GM23338 (cell line): ENCODE measurements at regions not wholly inside any gene's neighbourhood (a gene's known extent, or its start where the extent isn't known, plus 50 kb on each side); places are given as distances from the start of the nearest gene placed in this dataset.

Experiments
- ATAC-seq: fragments of 200-7000 bp; cut with Tn5 transposase; 3 replicates; pipeline ENCODE4 v1.9.1; 2020
- DNase-seq: peaks from one replicate; pipeline ENCODE4 v3.0.0-alpha.2; 2015; ENCODE audit warnings: low spot score
- H2AFZ ChIP-seq: fragments of 200-600 bp; sonication (generic); 2 replicates; pipeline ENCODE4 v1.8.0; 2016; ENCODE audit warnings: antibody characterized with exemption, mild to moderate bottlenecking, moderate library complexity
- H3F3A ChIP-seq: fragments of 200-600 bp; sonication (generic); replicated peaks from 2 replicates; pipeline ENCODE4 v1.8.0; 2017; ENCODE audit warnings: antibody characterized with exemption, mixed run types, low read depth
- H3K27ac ChIP-seq: fragments of 200-600 bp; sonication (generic); 2 replicates; pipeline ENCODE4 v1.6.1; 2016; ENCODE audit warnings: low read depth
- H3K27me3 ChIP-seq: fragments of 200-600 bp; sonication (generic); 2 replicates; pipeline ENCODE4 v1.8.0; 2016; ENCODE audit warnings: mild to moderate bottlenecking, mixed run types, moderate library complexity; ENCODE audit not compliant: insufficient read depth
- H3K36me3 ChIP-seq: fragments of 200-600 bp; sonication (generic); 2 replicates; pipeline ENCODE4 v1.8.0; 2016; ENCODE audit warnings: mild to moderate bottlenecking; ENCODE audit not compliant: insufficient read depth
- H3K4me1 ChIP-seq: fragments of 200-600 bp; sonication (generic); 2 replicates; pipeline ENCODE4 v1.8.0; 2016; ENCODE audit warnings: mild to moderate bottlenecking, moderate library complexity; ENCODE audit not compliant: insufficient read depth
- H3K4me2 ChIP-seq: fragments of 200-600 bp; sonication (generic); 2 replicates; pipeline ENCODE4 v1.7.1; 2017; ENCODE audit warnings: mixed run types
- H3K4me3 ChIP-seq: fragments of 200-600 bp; sonication (generic); 2 replicates; pipeline ENCODE4 v1.6.1; 2016; ENCODE audit warnings: mixed run types
- H3K79me2 ChIP-seq: fragments of 200-600 bp; sonication (generic); replicated peaks from 2 replicates; pipeline ENCODE4 v1.8.0; 2017; ENCODE audit warnings: mild to moderate bottlenecking; ENCODE audit not compliant: insufficient read depth
- H3K9me2 ChIP-seq: fragments of 200-600 bp; sonication (generic); 2 replicates; pipeline ENCODE4 v1.8.0; 2017; ENCODE audit not compliant: insufficient read depth
- H4K20me1 ChIP-seq: fragments of 200-600 bp; sonication (generic); replicated peaks from 2 replicates; pipeline ENCODE4 v1.8.0; 2017; ENCODE audit warnings: mild to moderate bottlenecking; ENCODE audit not compliant: insufficient read depth
- H3K27ac Mint-ChIP-seq: 2 replicates; pipeline ENCODE4 v1.8.0; 2020; ENCODE audit warnings: inconsistent platforms, mild to moderate bottlenecking, moderate library complexity, mixed read lengths
- H3K27me3 Mint-ChIP-seq: 3 replicates; pipeline ENCODE4 v1.8.0; 2022; ENCODE audit warnings: low read depth, mild to moderate bottlenecking, moderate library complexity, mixed read lengths, inconsistent platforms; ENCODE audit not compliant: insufficient read depth, poor library complexity
- H3K36me3 Mint-ChIP-seq: 3 replicates; pipeline ENCODE4 v1.8.0; 2021; ENCODE audit warnings: low read depth, mild to moderate bottlenecking, inconsistent platforms, moderate library complexity, mixed read lengths
- H3K4me1 Mint-ChIP-seq: 3 replicates; pipeline ENCODE4 v1.8.0; 2020; ENCODE audit warnings: mild to moderate bottlenecking, inconsistent platforms, mixed read lengths
- H3K4me3 Mint-ChIP-seq: 3 replicates; pipeline ENCODE4 v1.8.0; 2021; ENCODE audit warnings: moderate library complexity, mild to moderate bottlenecking, inconsistent platforms, mixed read lengths
- H3K9me3 Mint-ChIP-seq: 3 replicates; pipeline ENCODE4 v1.8.0; 2020; ENCODE audit warnings: moderate library complexity, mild to moderate bottlenecking, inconsistent platforms, mixed read lengths
- CREB1 ChIP-seq: fragments of 250-450 bp; sonication (Bioruptor Pico); IDR thresholded peaks from 2 replicates; pipeline ENCODE4 v1.5.0; 2020; ENCODE audit warnings: low read depth, mild to moderate bottlenecking, moderate library complexity
- NANOG ChIP-seq: IDR thresholded peaks from 2 replicates; pipeline ENCODE4 v1.6.1; 2016; ENCODE audit warnings: antibody characterized with exemption, borderline replicate concordance
- POLR2AphosphoS5 ChIP-seq: IDR thresholded peaks from 2 replicates; pipeline ENCODE4 v1.6.1; 2016; ENCODE audit warnings: antibody characterized with exemption, low read depth
- ZNF331 ChIP-seq: fragments of 250-450 bp; sonication (Bioruptor Pico); IDR thresholded peaks from 2 replicates; pipeline ENCODE4 v1.5.0; 2020; ENCODE audit warnings: low read depth, mild to moderate bottlenecking, moderate library complexity
- TF ChIP-seq, protein P1 (sequence below): IDR thresholded peaks from 2 replicates; pipeline ENCODE4 v1.6.1; 2016; ENCODE audit warnings: antibody characterized with exemption
- TF ChIP-seq, protein P2 (sequence below): fragments of 250-450 bp; sonication (Bioruptor Pico); IDR thresholded peaks from 2 replicates; pipeline ENCODE4 v1.5.0; 2020; ENCODE audit warnings: mild to moderate bottlenecking, moderate library complexity
- TF ChIP-seq, protein P3 (sequence below), 2 experiments: fragments of 200-600 bp in 1 of 2; sonication (generic) in 1 of 2; conservative IDR thresholded peaks; 2 replicates each; pipeline versions ENCODE4 v1.5.1 to v1.6.1; 2016 to 2017; ENCODE audit warnings: antibody characterized with exemption in 2 of 2, low read depth in 2 of 2, mild to moderate bottlenecking in 2 of 2, moderate library complexity in 1 of 2

DNA sequence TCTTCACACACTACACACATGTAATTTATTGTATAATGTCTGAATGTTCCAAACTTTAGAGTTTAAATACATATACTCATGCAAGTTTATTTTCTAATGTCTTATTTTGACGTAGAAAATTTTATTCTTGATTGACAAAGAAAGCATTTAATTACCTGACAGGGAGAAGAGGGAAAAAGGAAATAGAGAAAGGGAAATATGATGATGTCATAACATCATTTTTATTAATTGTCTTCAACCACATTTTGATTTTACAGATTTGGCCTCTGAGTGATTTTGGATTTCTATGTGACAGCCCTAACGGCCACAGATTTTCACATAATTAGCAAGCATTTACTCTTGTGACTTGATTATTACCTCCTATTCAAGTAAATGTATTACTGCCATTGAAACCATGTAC, 106.1 kb upstream of the FSTL4 start:
- Histone ChIP-seq H3K4me1 (no peaks in the 10 kb centered on the region), H3K27me3 (no peaks in the 10 kb centered on the region), H3K4me2 (no peak overlapping the region), H3K36me3 (no peaks in the 10 kb centered on the region), H2AFZ (no peak overlapping the region), H3K79me2 (no peaks in the 10 kb centered on the region), H3F3A (no peaks in the 10 kb centered on the region), H3K4me3 (no peak overlapping the region), H3K9me2 (no peaks in the 10 kb centered on the region), H4K20me1 (no peaks in the 10 kb centered on the region), H3K27ac (no peak overlapping the region)
- DNase-seq (no peak), ATAC-seq (no peak)
- H3K27ac Mint-ChIP-seq, result no peak overlapping the region
- H3K4me1 Mint-ChIP-seq, result no peaks in the 10 kb centered on the region
- H3K27me3 Mint-ChIP-seq, result no peaks in the 10 kb centered on the region
- no peak overlapping the region for H3K4me3 Mint-ChIP-seq
- no peak for TF ChIP-seq NANOG
- TF ChIP-seq, protein P1, sequence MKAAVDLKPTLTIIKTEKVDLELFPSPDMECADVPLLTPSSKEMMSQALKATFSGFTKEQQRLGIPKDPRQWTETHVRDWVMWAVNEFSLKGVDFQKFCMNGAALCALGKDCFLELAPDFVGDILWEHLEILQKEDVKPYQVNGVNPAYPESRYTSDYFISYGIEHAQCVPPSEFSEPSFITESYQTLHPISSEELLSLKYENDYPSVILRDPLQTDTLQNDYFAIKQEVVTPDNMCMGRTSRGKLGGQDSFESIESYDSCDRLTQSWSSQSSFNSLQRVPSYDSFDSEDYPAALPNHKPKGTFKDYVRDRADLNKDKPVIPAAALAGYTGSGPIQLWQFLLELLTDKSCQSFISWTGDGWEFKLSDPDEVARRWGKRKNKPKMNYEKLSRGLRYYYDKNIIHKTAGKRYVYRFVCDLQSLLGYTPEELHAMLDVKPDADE, result no peak
- TF ChIP-seq CREB1, result no peak
- TF ChIP-seq, protein P2, sequence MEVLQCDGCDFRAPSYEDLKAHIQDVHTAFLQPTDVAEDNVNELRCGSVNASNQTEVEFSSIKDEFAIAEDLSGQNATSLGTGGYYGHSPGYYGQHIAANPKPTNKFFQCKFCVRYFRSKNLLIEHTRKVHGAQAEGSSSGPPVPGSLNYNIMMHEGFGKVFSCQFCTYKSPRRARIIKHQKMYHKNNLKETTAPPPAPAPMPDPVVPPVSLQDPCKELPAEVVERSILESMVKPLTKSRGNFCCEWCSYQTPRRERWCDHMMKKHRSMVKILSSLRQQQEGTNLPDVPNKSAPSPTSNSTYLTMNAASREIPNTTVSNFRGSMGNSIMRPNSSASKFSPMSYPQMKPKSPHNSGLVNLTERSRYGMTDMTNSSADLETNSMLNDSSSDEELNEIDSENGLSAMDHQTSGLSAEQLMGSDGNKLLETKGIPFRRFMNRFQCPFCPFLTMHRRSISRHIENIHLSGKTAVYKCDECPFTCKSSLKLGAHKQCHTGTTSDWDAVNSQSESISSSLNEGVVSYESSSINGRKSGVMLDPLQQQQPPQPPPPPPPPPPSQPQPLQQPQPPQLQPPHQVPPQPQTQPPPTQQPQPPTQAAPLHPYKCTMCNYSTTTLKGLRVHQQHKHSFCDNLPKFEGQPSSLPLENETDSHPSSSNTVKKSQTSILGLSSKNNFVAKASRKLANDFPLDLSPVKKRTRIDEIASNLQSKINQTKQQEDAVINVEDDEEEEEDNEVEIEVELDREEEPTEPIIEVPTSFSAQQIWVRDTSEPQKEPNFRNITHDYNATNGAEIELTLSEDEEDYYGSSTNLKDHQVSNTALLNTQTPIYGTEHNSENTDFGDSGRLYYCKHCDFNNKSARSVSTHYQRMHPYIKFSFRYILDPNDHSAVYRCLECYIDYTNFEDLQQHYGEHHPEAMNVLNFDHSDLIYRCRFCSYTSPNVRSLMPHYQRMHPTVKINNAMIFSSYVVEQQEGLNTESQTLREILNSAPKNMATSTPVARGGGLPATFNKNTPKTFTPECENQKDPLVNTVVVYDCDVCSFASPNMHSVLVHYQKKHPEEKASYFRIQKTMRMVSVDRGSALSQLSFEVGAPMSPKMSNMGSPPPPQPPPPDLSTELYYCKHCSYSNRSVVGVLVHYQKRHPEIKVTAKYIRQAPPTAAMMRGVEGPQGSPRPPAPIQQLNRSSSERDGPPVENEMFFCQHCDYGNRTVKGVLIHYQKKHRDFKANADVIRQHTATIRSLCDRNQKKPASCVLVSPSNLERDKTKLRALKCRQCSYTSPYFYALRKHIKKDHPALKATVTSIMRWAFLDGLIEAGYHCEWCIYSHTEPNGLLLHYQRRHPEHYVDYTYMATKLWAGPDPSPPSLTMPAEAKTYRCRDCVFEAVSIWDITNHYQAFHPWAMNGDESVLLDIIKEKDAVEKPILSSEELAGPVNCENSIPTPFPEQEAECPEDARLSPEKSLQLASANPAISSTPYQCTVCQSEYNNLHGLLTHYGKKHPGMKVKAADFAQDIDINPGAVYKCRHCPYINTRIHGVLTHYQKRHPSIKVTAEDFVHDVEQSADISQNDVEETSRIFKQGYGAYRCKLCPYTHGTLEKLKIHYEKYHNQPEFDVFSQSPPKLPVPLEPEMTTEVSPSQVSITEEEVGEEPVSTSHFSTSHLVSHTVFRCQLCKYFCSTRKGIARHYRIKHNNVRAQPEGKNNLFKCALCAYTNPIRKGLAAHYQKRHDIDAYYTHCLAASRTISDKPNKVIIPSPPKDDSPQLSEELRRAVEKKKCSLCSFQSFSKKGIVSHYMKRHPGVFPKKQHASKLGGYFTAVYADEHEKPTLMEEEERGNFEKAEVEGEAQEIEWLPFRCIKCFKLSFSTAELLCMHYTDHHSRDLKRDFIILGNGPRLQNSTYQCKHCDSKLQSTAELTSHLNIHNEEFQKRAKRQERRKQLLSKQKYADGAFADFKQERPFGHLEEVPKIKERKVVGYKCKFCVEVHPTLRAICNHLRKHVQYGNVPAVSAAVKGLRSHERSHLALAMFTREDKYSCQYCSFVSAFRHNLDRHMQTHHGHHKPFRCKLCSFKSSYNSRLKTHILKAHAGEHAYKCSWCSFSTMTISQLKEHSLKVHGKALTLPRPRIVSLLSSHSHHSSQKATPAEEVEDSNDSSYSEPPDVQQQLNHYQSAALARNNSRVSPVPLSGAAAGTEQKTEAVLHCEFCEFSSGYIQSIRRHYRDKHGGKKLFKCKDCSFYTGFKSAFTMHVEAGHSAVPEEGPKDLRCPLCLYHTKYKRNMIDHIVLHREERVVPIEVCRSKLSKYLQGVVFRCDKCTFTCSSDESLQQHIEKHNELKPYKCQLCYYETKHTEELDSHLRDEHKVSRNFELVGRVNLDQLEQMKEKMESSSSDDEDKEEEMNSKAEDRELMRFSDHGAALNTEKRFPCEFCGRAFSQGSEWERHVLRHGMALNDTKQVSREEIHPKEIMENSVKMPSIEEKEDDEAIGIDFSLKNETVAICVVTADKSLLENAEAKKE (CRISPR knock-in tag), result no peak
- no peak for TF ChIP-seq ZNF331 (CRISPR knock-in tag)
- no peak for TF ChIP-seq POLR2AphosphoS5
- TF ChIP-seq, protein P3, sequence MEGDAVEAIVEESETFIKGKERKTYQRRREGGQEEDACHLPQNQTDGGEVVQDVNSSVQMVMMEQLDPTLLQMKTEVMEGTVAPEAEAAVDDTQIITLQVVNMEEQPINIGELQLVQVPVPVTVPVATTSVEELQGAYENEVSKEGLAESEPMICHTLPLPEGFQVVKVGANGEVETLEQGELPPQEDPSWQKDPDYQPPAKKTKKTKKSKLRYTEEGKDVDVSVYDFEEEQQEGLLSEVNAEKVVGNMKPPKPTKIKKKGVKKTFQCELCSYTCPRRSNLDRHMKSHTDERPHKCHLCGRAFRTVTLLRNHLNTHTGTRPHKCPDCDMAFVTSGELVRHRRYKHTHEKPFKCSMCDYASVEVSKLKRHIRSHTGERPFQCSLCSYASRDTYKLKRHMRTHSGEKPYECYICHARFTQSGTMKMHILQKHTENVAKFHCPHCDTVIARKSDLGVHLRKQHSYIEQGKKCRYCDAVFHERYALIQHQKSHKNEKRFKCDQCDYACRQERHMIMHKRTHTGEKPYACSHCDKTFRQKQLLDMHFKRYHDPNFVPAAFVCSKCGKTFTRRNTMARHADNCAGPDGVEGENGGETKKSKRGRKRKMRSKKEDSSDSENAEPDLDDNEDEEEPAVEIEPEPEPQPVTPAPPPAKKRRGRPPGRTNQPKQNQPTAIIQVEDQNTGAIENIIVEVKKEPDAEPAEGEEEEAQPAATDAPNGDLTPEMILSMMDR (conservative IDR thresholded peaks at IDR 0.05; ENCODE audit: low read depth in 2 of 2), result no peak
- no peaks in the 10 kb centered on the region; the same call in 2 of the 3 replicates for H3K36me3 Mint-ChIP-seq
- H3K9me3 Mint-ChIP-seq, result peaks cover 20% of the 10 kb centered on the region
